NB4 (cell line): ENCODE measurements at regions not wholly inside any gene's neighbourhood (a gene's known extent, or its start where the extent isn't known, plus 50 kb on each side); places are given as distances from the start of the nearest gene placed in this dataset.

Source experiments
- MAX ChIP-seq: IDR thresholded peaks from 2 replicates; pipeline ENCODE4 v1.6.1; 2011; ENCODE audit warnings: low read depth, low read length
- MYC ChIP-seq: IDR thresholded peaks from 2 replicates; pipeline ENCODE4 v1.6.1; 2011; ENCODE audit warnings: low read depth, low read length
- POLR2A ChIP-seq: IDR thresholded peaks from 2 replicates; pipeline ENCODE4 v1.6.1; 2011; ENCODE audit warnings: mild to moderate bottlenecking; ENCODE audit not compliant: insufficient read length; ENCODE audit errors: extremely low read depth
- TF ChIP-seq, protein P1 (sequence below): IDR thresholded peaks from one replicate; pipeline ENCODE4 v1.5.1; 2012; ENCODE audit warnings: low read depth, low read length

DNA sequence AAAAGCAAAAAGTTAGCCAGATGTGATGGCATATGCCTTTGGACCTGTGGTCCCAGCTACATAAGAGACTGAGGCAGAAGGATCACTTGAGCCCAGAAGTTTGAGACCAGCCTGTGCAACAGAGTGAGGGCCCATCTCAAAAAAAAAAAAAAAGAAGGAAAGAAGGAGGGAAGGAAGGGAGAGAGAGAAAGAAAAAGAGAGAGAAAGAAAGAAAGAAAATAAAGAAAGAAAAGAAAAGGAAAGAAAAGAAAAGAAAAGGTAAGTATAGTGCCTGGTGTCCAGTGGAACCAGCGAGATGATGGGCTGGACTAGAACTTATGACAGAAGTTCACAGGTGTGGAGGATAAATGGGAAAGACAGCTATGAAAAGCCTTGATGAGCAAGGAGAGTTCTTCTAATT, 100.9 kb downstream of the QRSL1 start:
- TF ChIP-seq, protein P1, sequence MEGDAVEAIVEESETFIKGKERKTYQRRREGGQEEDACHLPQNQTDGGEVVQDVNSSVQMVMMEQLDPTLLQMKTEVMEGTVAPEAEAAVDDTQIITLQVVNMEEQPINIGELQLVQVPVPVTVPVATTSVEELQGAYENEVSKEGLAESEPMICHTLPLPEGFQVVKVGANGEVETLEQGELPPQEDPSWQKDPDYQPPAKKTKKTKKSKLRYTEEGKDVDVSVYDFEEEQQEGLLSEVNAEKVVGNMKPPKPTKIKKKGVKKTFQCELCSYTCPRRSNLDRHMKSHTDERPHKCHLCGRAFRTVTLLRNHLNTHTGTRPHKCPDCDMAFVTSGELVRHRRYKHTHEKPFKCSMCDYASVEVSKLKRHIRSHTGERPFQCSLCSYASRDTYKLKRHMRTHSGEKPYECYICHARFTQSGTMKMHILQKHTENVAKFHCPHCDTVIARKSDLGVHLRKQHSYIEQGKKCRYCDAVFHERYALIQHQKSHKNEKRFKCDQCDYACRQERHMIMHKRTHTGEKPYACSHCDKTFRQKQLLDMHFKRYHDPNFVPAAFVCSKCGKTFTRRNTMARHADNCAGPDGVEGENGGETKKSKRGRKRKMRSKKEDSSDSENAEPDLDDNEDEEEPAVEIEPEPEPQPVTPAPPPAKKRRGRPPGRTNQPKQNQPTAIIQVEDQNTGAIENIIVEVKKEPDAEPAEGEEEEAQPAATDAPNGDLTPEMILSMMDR, result no peak
- TF ChIP-seq POLR2A, result no peak
- no peak for TF ChIP-seq MAX
- TF ChIP-seq MYC, result no peak
